AG04450 (cell line): ENCODE measurements at regions not wholly inside any gene's neighbourhood (a gene's known extent, or its start where the extent isn't known, plus 50 kb on each side); places are given as distances from the start of the nearest gene placed in this dataset.

Experiments used
- CTCF ChIA-PET: fragments of 300-600, 350-600 bp; formaldehyde crosslinking; extraction: SDS; loops from one replicate; lab custom pipeline; 2022; ENCODE audit warnings: antibody characterized with exemption, inconsistent platforms; lab: Charles Lee
- POLR2A ChIA-PET: fragments of 350-600 bp; formaldehyde crosslinking; extraction: SDS; loops from one replicate; lab custom pipeline; 2021; ENCODE audit warnings: antibody characterized with exemption, inconsistent platforms; lab: Yijun Ruan, JAX
- DNase-seq: peaks from one replicate; pipeline ENCODE4 v3.0.0-alpha.2; 2011; ENCODE audit warnings: low read depth, low spot score
- H3K27ac ChIP-seq: one replicate; pipeline ENCODE4 v1.5.1; 2012; ENCODE audit warnings: low read depth, low read length, control low read depth
- H3K27me3 ChIP-seq: one replicate; pipeline ENCODE4 v1.6.0; 2012; ENCODE audit warnings: low read length; ENCODE audit not compliant: control insufficient read depth, insufficient read depth
- H3K4me3 ChIP-seq: 2 replicates; pipeline ENCODE4 v1.5.1; 2011; ENCODE audit warnings: mild to moderate bottlenecking, low read depth, low read length, control low read depth
- H3K9me3 ChIP-seq: 2 replicates; pipeline ENCODE4 v1.5.1; 2012; ENCODE audit warnings: low read length; ENCODE audit not compliant: control insufficient read depth, insufficient read depth
- TF ChIP-seq, protein P1 (sequence below): IDR thresholded peaks from 2 replicates; pipeline ENCODE4 v1.5.1; 2011; ENCODE audit warnings: low read depth, low read length, control low read depth, inconsistent platforms

DNA sequence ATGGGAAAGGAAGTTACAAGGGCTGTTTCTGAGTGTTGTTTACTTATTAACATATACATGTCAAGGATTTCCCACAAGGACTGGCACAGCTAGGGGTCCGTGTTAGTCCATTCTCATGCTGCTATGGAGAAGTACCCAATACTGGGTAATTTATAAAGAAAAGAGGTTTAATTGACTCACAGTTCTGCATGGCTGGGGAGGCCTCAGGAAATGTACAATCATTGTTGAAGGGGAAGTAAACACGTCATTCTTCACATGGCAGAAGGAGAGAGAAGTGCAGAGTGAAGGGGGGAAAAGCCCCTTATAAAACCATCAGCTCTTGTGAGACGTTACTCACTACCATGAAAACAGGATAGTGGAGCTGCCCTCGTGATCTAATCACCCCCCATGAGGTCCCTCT lies 128.9 kb upstream of the CELF4 start:
- ChIA-PET CTCF (interaction anchor here (0.6 kb wide), 1 partner anchor 63 kb away, joined by 7 read pairs; no protein-coding TSS in a partner anchor), POLR2A (no interaction called here)

DNA sequence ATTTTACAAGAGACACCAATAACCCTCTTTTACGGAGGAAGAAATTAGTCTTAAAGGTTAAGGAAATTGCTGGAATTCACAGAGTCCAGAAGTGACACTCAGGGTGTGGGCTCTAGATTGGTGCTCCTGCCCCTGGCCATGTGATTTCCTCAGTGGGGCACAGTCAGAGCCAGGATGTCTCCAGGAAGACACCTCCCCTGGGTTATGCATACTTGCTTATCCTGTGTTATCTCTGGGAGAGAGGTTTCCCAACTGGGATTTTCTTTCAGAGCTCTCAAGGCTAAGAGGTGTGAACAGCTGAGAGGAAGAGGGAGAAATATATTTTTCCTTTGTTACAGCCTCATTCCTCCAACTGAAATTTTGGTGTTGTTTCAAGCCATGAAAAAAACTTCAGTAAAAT lies 125.6 kb upstream of the CELF4 start:
- Histone ChIP-seq H3K9me3 (peaks cover 27% of the 10 kb centered on the region; the same call in 1 of the 2 replicates), H3K4me3 (no peak overlapping the region), H3K27ac (no peak overlapping the region), H3K27me3 (no peaks in the 10 kb centered on the region)
- POLR2A ChIA-PET, result no interaction called here
- DNase-seq, result no peak
- TF ChIP-seq, protein P1, sequence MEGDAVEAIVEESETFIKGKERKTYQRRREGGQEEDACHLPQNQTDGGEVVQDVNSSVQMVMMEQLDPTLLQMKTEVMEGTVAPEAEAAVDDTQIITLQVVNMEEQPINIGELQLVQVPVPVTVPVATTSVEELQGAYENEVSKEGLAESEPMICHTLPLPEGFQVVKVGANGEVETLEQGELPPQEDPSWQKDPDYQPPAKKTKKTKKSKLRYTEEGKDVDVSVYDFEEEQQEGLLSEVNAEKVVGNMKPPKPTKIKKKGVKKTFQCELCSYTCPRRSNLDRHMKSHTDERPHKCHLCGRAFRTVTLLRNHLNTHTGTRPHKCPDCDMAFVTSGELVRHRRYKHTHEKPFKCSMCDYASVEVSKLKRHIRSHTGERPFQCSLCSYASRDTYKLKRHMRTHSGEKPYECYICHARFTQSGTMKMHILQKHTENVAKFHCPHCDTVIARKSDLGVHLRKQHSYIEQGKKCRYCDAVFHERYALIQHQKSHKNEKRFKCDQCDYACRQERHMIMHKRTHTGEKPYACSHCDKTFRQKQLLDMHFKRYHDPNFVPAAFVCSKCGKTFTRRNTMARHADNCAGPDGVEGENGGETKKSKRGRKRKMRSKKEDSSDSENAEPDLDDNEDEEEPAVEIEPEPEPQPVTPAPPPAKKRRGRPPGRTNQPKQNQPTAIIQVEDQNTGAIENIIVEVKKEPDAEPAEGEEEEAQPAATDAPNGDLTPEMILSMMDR, result no peak
- CTCF ChIA-PET, result no interaction called here

More for the DNA sequence above, 128.9 kb upstream of the CELF4 start:
- TF ChIP-seq, protein P1, result no peak
- no peak overlapping the region for H3K27ac ChIP-seq
- no peak overlapping the region for H3K4me3 ChIP-seq
- H3K27me3 ChIP-seq, result no peaks in the 10 kb centered on the region
- DNase-seq, result no peak
- peaks cover 20% of the 10 kb centered on the region; the same call in 1 of the 2 replicates for H3K9me3 ChIP-seq

GRCh38 chr18:37689841-37690240 lies 124.2 kb upstream of the CELF4 start:
- no peak overlapping the region for H3K27ac ChIP-seq
- ChIA-PET POLR2A (no interaction called here), CTCF (no interaction called here)
- no peak overlapping the region for H3K4me3 ChIP-seq
- TF ChIP-seq, protein P1, result no peak
- H3K27me3 ChIP-seq, result no peaks in the 10 kb centered on the region
- DNase-seq, result no peak
- peaks cover 23% of the 10 kb centered on the region; the same call in 1 of the 2 replicates for H3K9me3 ChIP-seq

DNA sequence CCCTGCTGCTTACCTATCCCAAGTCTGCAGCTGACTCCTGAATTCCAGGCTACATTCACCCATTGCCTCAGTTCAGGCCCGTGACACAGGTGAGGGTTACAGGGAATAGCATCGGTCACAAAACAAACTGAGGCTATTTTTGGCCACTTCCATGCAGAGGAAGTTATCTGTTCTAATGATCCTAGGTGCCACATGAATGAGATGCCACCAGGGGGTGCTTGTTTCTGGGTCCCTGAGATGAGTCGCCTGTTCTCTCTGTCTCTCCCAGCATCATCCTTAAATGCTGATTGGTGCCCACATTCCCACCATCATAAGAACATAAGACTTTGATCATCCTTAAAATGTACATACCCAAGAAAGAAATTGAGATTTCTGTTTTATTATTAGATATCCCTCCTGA lies 119.0 kb upstream of the CELF4 start:
- H3K9me3 ChIP-seq, result peaks cover 29% of the 10 kb centered on the region; the same call in 1 of the 2 replicates
- no peak overlapping the region for H3K4me3 ChIP-seq
- no peak overlapping the region for H3K27ac ChIP-seq
- CTCF ChIA-PET, result no interaction called here
- TF ChIP-seq, protein P1, result no peak
- no peak for DNase-seq
- POLR2A ChIA-PET, result no interaction called here
- no peaks in the 10 kb centered on the region for H3K27me3 ChIP-seq

GRCh38 chr18:37684183-37684582 lies 118.6 kb upstream of the CELF4 start:
- DNase-seq, result no peak
- POLR2A ChIA-PET, result no interaction called here
- CTCF ChIA-PET, result no interaction called here
- no peak overlapping the region for H3K27ac ChIP-seq
- H3K9me3 ChIP-seq, result peaks cover 29% of the 10 kb centered on the region; the same call in 1 of the 2 replicates
- no peaks in the 10 kb centered on the region for H3K27me3 ChIP-seq
- TF ChIP-seq, protein P1, result no peak
- no peak overlapping the region for H3K4me3 ChIP-seq
